ENCODE measurements at regions not wholly inside any gene's neighbourhood (a gene's known extent, or its start where the extent isn't known, plus 50 kb on each side); places are given as distances from the start of the nearest gene placed in this dataset.

- Mint-ChIP-seq H3K36me3 (no peaks in the 10 kb centered on the region), H3K4me1 (0 out of 2 replicates have a peak, but pooled peaks cover 3% of the 10 kb centered on the region), H3K27ac (no peak overlapping the region), H3K27me3 (ENCODE audit: low read depth) (no peaks in the 10 kb centered on the region), H3K9me3 (no peaks in the 10 kb centered on the region), H3K4me3 (no peak overlapping the region)
- ATAC-seq (peak; percentile 86), DNase-seq (ENCODE audit: low spot score) (no peak)
- POLR2A ChIA-PET = no interaction called here
- CTCF ChIA-PET = no interaction called here
- no peak for TF ChIP-seq ZNF671 (CRISPR knock-in tag; IDR thresholded peaks at IDR 0.05)
- no peak for TF ChIP-seq ZSCAN18 (CRISPR knock-in tag; IDR thresholded peaks at IDR 0.05)
- TF ChIP-seq NFATC4 (CRISPR knock-in tag; IDR thresholded peaks at IDR 0.05) = no peak
- TF ChIP-seq ZNF396 (CRISPR knock-in tag; IDR thresholded peaks at IDR 0.05; ENCODE audit: borderline replicate concordance) = no peak
- TF ChIP-seq MYBL2 (CRISPR knock-in tag; IDR thresholded peaks at IDR 0.05) = no peak
- TF ChIP-seq ATF2 (CRISPR knock-in tag; IDR thresholded peaks at IDR 0.05; ENCODE audit: borderline replicate concordance, low read depth) = no peak
- TF ChIP-seq SP1 (CRISPR knock-in tag; conservative IDR thresholded peaks at IDR 0.05) = no peak
- no peak for TF ChIP-seq PRDM15 (CRISPR knock-in tag; IDR thresholded peaks at IDR 0.05)
- no peak for TF ChIP-seq FOXJ3 (CRISPR knock-in tag; IDR thresholded peaks at IDR 0.05; ENCODE audit: borderline replicate concordance)
- TF ChIP-seq ZNF423 (CRISPR knock-in tag; IDR thresholded peaks at IDR 0.05) = no peak
- no peak for TF ChIP-seq FOXP1 (CRISPR knock-in tag; IDR thresholded peaks at IDR 0.05; ENCODE audit: borderline replicate concordance)
- no peak for TF ChIP-seq ZBTB43 (CRISPR knock-in tag; IDR thresholded peaks at IDR 0.05)
- no peak for TF ChIP-seq HMGA2 (CRISPR knock-in tag; IDR thresholded peaks at IDR 0.05)
These were observed 1860.5 kb upstream of the ADGRL3 start for GRCh38 chr4:59339631-59340030.

- H3K27me3 Mint-ChIP-seq (ENCODE audit: low read depth) = no peaks in the 10 kb centered on the region
- no peak for DNase-seq (ENCODE audit: low spot score)
- no peaks in the 10 kb centered on the region for H3K9me3 Mint-ChIP-seq
- POLR2A ChIA-PET = no interaction called here
- H3K27ac Mint-ChIP-seq = no peak overlapping the region
- no peak for ATAC-seq
- CTCF ChIA-PET = no interaction called here
- TF ChIP-seq FOXP1 (CRISPR knock-in tag; IDR thresholded peaks at IDR 0.05; ENCODE audit: borderline replicate concordance) (no peak), MXD4 (CRISPR knock-in tag; IDR thresholded peaks at IDR 0.05; ENCODE audit: borderline replicate concordance) (no peak), STAT6 (CRISPR knock-in tag; conservative IDR thresholded peaks at IDR 0.05; ENCODE audit: low read depth) (no peak), E2F1 (CRISPR knock-in tag; IDR thresholded peaks at IDR 0.05) (no peak), JUN (CRISPR knock-in tag; IDR thresholded peaks at IDR 0.05) (no peak)
- H3K4me3 Mint-ChIP-seq = no peak overlapping the region
- no peaks in the 10 kb centered on the region for H3K36me3 Mint-ChIP-seq
- H3K4me1 Mint-ChIP-seq = 0 out of 2 replicates have a peak, but pooled peaks cover 3% of the 10 kb centered on the region
These were observed 1858.6 kb upstream of the ADGRL3 start for GRCh38 chr4:59341506-59341905.

Data from WTC11 (cell line).